Gastrocnemius medialis (tissue), 4 donors: ENCODE measurements at regions not wholly inside any gene's neighbourhood (a gene's known extent, or its start where the extent isn't known, plus 50 kb on each side); places are given as distances from the start of the nearest gene placed in this dataset.
"Not testable (repeated sequence)": the region's sequence is repeated elsewhere in the genome, so short reads cannot be mapped to it uniquely, and the experiment has no call there.

ENCODE experiments used
- ATAC-seq, 2 donors: fragments of 150-250 bp; one replicate each; pipeline ENCODE4 v1.9.1; 2016
- DNase-seq, 2 donors: peaks; one replicate each; pipeline ENCODE4 v3.0.0-alpha.2; 2019
- H3K27ac ChIP-seq, 4 donors: fragments of 200-600 bp; sonication (generic); 1 replicate in 1 of 4; 2 replicates in 3 of 4; pipeline ENCODE4 v1.5.1; 2016 to 2018; ENCODE audit warnings: mild to moderate bottlenecking in 2 of 4, moderate library complexity in 1 of 4
- H3K27me3 ChIP-seq, 3 donors: fragments of 200-600 bp; sonication (generic) in 2 of 3; 1 replicate in 1 of 3; 2 replicates in 2 of 3; pipeline versions ENCODE4 v1.5.1 to v1.6.0; 2016 to 2019; ENCODE audit warnings: mild to moderate bottlenecking in 1 of 3, moderate library complexity in 1 of 3
- H3K36me3 ChIP-seq, 2 donors: fragments of 200-600 bp; sonication (generic) in 1 of 2; one replicate each; pipeline ENCODE4 v1.5.1; 2017 to 2018
- H3K4me1 ChIP-seq, 2 donors: fragments of 200-600 bp; sonication (generic) in 1 of 2; one replicate each; pipeline ENCODE4 v1.5.1; 2016 to 2017; ENCODE audit warnings: mild to moderate bottlenecking in 2 of 2
- H3K4me3 ChIP-seq, 4 donors: fragments of 200-600 bp; sonication (generic) in 3 of 4; 1 replicate in 1 of 4; 2 replicates in 3 of 4; pipeline ENCODE4 v1.5.1; 2016 to 2019; ENCODE audit warnings: mild to moderate bottlenecking in 2 of 4
- H3K9me3 ChIP-seq, 3 donors: fragments of 200-600 bp; sonication (generic) in 2 of 3; 1 replicate in 1 of 3; 2 replicates in 2 of 3; pipeline ENCODE4 v1.5.1; 2016 to 2019
- CTCF ChIP-seq, 5 experiments: fragments of 450-650 bp in 3 of 5; fragments of 200-600 bp in 2 of 5; sonication (generic) in 2 of 5; IDR thresholded peaks in 4 of 5; conservative IDR thresholded peaks in 1 of 5; 1 replicate in 4 of 5; 2 replicates in 1 of 5; pipeline ENCODE4 v1.5.1; 2016 to 2019; ENCODE audit warnings: antibody characterized with exemption in 5 of 5, mild to moderate bottlenecking in 3 of 5, moderate library complexity in 3 of 5
- POLR2A ChIP-seq, 2 donors: fragments of 450-650 bp; IDR thresholded peaks; one replicate each; pipeline ENCODE4 v1.6.1; 2017; ENCODE audit warnings: antibody characterized with exemption in 2 of 2, mild to moderate bottlenecking in 2 of 2, moderate library complexity in 2 of 2
- in situ Hi-C, 4 donors: fragments of 200-750 bp; cut with MboI; loops; one replicate each; pipeline versions ENCODE4 v1.15.0 to v1.8.0; 2017; ENCODE audit warnings: low sequenced_read_pairs in 4 of 4
- intact Hi-C: fragments of 100-400 bp; cut with DNase I; formaldehyde crosslinking; loops from one replicate; pipeline ENCODE4 v1.15.1; 2023; ENCODE audit warnings: low total_unique reads

DNA sequence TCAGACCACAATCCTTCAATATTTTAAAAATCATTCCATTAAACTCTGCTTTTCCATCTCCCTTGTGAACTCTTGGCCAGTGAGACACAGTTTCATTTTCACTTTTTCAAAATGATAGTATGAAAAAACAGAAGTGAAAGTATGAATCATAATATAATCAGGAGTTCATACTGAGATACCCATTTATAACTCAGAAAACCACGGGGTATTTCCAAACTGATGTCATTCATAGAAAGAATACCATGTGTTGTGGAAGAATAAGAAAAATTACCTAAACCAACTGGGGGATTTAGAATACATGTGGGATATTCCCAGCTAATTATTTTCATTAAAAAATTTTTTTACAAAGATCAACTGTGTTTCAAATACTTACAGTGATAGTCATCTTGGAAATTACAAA lies 149.9 kb downstream of the MRPL39 start:
- Histone ChIP-seq H3K9me3 (no peaks in the 10 kb centered on the region), H3K27ac (no peak overlapping the region), H3K27me3 (no peaks in the 10 kb centered on the region), H3K36me3 (no peaks in the 10 kb centered on the region), H3K4me1 (no peaks in the 10 kb centered on the region), H3K4me3 (no peak overlapping the region)
- in situ Hi-C loops (no loop called here), intact Hi-C loops (no loop called here)
- TF ChIP-seq CTCF (IDR thresholded peaks at IDR 0.05 in 4 of 5, conservative IDR thresholded peaks at IDR 0.05 in 1 of 5) (no peak), POLR2A (IDR thresholded peaks at IDR 0.05) (no peak)
- ATAC-seq (peak in 1 of 2 donors; percentile 46), DNase-seq (no peak)

DNA sequence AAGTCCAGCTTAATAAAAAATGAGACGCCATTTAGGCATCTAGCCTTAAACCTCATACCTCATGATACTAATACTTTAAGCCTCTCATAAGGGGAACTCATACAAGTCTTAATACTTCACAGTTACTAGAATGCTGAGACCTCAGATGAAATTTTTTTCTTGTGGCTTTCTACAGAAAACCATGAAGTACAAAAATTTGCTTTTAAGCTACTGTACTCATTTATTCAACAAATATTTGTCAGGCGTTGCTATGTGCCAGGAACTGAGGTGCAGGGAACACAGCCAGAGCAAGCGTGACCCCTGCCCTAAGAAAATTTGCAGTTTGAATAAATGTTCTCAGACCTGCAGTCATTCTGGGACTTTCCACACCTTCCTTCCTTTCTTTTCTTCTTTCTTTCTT lies 150.6 kb downstream of the MRPL39 start:
- no peak overlapping the region for H3K27ac ChIP-seq
- intact Hi-C loops, result no loop called here
- ATAC-seq (no peak), DNase-seq (no peak)
- no peak for TF ChIP-seq POLR2A (IDR thresholded peaks at IDR 0.05)
- no peak for TF ChIP-seq CTCF (IDR thresholded peaks at IDR 0.05 in 4 of 5, conservative IDR thresholded peaks at IDR 0.05 in 1 of 5)
- no peak overlapping the region for H3K4me3 ChIP-seq
- no peaks in the 10 kb centered on the region for H3K4me1 ChIP-seq
- no peaks in the 10 kb centered on the region for H3K27me3 ChIP-seq
- H3K9me3 ChIP-seq, result no peaks in the 10 kb centered on the region
- H3K36me3 ChIP-seq, result no peaks in the 10 kb centered on the region
- in situ Hi-C loops, result no loop called here

GRCh38 chr21:25453524-25453923 lies 153.8 kb downstream of the MRPL39 start:
- Histone ChIP-seq H3K27ac (no peak overlapping the region), H3K36me3 (no peaks in the 10 kb centered on the region), H3K9me3 (no peaks in the 10 kb centered on the region), H3K4me3 (no peak overlapping the region), H3K27me3 (no peaks in the 10 kb centered on the region), H3K4me1 (no peaks in the 10 kb centered on the region)
- in situ Hi-C loops, result no loop called here
- no peak for DNase-seq
- intact Hi-C loops, result no loop called here
- no peak for TF ChIP-seq POLR2A (IDR thresholded peaks at IDR 0.05)
- TF ChIP-seq CTCF (IDR thresholded peaks at IDR 0.05 in 4 of 5, conservative IDR thresholded peaks at IDR 0.05 in 1 of 5), result no peak
- no peak for ATAC-seq

DNA sequence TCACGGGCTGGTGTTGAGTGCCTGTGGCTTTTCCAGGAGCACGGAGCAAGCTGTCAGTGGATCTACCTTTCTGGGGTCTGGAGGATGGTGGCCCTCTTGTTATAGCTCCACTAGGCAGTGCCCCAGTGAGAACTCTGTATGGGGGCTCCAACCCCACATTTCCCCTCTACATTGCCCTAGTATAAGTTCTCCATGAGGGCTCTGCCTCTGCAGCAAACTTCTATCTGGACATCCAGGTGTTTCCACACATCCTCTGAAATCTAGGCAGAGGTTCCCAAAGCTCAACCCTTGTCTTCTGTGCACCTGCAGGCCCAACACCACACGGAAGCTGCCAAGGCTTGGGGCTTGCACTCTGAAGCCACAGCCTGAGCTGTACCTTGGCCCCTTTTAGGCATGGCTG lies 157.3 kb downstream of the MRPL39 start:
- H3K27me3 ChIP-seq, result no peaks in the 10 kb centered on the region
- in situ Hi-C loops, result no loop called here
- no peaks in the 10 kb centered on the region for H3K4me1 ChIP-seq
- H3K36me3 ChIP-seq, result no peaks in the 10 kb centered on the region
- no peak overlapping the region for H3K4me3 ChIP-seq
- no peak for DNase-seq
- no peaks in the 10 kb centered on the region for H3K9me3 ChIP-seq
- ATAC-seq, result no peak
- TF ChIP-seq CTCF (IDR thresholded peaks at IDR 0.05 in 4 of 5, conservative IDR thresholded peaks at IDR 0.05 in 1 of 5) (no peak), POLR2A (IDR thresholded peaks at IDR 0.05) (no peak)
- intact Hi-C loops, result no loop called here
- H3K27ac ChIP-seq, result no peak overlapping the region

DNA sequence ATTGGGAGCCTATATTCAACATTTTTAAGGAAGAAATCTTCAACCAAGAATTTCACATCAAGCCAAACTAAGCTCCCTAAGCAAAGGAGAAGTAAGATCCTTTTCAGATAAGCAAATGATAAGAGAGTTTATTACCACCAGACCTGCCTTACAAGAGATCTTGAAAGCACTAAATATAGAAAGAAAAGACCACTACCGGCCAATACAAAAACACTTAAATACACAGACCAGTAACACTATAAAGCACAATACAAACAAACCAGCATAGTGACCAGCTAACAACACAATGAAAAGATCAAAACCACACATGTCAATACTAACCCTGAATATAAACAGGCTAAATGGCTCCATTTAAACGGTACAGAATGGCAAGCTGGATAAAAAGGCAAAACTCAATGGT lies 165.4 kb downstream of the MRPL39 start:
- H3K36me3 ChIP-seq, result no peaks in the 10 kb centered on the region
- no peak overlapping the region for H3K27ac ChIP-seq
- no peak overlapping the region for H3K4me3 ChIP-seq
- in situ Hi-C loops, result no loop called here
- no peaks in the 10 kb centered on the region for H3K27me3 ChIP-seq
- intact Hi-C loops, result no loop called here
- TF ChIP-seq CTCF (IDR thresholded peaks at IDR 0.05 in 4 of 5, conservative IDR thresholded peaks at IDR 0.05 in 1 of 5), result no peak
- TF ChIP-seq POLR2A (IDR thresholded peaks at IDR 0.05), result no peak
- DNase-seq (no peak), ATAC-seq (no peak)
- H3K9me3 ChIP-seq, result no peaks in the 10 kb centered on the region
- H3K4me1 ChIP-seq, result no peaks in the 10 kb centered on the region

DNA sequence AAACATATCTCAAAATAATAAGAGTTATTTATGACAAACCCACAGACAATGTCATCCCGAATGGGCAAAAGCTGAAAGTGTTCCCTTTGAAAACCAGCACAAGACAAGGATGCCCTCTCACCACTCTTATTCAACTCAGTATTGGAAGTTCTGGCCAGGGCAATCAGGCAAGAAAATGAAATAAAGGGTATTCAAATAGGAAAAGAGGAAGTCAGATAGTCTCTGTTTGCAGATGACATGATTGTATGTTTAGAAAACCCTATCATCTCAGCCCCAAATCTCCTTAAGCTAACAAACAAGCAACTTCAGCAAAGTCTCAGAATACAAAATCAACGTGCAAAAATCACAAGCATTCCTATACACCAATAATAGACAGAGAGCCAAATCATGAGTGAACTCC lies 169.8 kb downstream of the MRPL39 start:
- intact Hi-C loops, in situ Hi-C loops, H3K36me3 ChIP-seq, H3K9me3 ChIP-seq, ATAC-seq, H3K27me3 ChIP-seq, H3K4me3 ChIP-seq, H3K4me1 ChIP-seq, H3K27ac ChIP-seq, DNase-seq: not testable (repeated sequence)
